ENCODE measurements at regions not wholly inside any gene's neighbourhood (a gene's known extent, or its start where the extent isn't known, plus 50 kb on each side); places are given as distances from the start of the nearest gene placed in this dataset.

DNA sequence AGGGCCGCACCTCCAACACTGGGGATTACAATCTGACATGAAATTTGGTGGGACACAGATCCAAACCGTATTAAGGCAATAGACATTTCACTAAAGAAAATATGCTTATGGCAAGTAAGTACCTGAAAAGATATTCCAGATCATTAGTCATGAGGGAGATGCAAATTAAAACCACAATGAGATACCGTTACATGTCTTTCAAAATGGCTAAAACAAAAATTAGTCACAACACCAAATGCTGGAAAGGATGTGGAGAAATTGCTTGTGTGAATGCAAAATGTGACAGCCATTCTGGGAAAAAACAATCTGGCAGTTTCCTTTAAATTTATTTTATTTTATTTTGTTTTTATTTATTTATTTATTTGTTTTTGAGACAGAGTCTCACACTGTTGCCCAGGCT is 82.3 kb upstream of the PTGDR start:
- no peak for TF ChIP-seq EZH2 (IDR thresholded peaks at IDR 0.05; ENCODE audit: insufficient read depth, poor library complexity, severe bottlenecking)
- TF ChIP-seq EZH2phosphoT487 (IDR thresholded peaks at IDR 0.05; ENCODE audit: insufficient read depth, low read depth): no peak

Data from GM23248 (cell line).